SK-N-MC (cell line): ENCODE measurements at regions not wholly inside any gene's neighbourhood (a gene's known extent, or its start where the extent isn't known, plus 50 kb on each side); places are given as distances from the start of the nearest gene placed in this dataset.

Experiments used
- EZH2 ChIP-seq: fragments of 200-600 bp; sonication (generic); IDR thresholded peaks from one replicate; pipeline ENCODE4 v1.6.1; 2017; ENCODE audit warnings: antibody characterized with exemption
- POLR2AphosphoS5 ChIP-seq: IDR thresholded peaks from 2 replicates; pipeline ENCODE4 v1.6.1; 2012; ENCODE audit warnings: mild to moderate bottlenecking, low read depth, low read length, borderline replicate concordance

DNA sequence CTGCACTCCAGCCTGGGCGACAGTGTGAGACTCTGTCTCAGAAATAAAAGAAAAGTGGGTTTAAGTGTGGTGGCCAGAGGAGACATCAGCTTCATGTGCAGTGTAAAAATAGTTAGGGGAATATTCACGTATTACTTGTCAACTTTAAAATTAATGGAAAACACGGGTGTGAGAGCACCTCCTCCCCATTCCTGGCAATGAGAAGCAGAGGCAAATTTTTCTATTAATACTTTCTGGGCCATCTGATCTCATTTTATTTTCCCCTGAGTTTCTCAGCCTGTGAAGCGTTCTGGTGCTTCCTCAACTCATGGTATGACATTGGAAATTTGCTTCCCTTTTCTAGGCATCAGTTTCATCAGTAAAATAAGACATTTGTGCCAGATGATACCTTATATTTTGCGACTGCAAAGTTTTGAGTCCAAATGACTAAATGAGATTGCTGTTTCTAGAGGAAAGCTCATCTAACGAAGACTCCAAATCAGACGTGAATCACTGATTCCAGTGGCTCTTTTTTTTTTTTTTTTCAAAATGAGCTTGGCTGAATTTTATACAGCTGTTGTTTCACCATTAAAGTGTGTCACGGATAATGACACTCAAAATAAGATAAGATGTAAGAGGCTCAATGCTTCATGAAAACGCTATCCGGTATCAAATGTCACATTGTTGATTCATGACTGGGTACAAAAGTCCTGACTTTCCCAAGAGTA, 104.6 kb downstream of the MSX2 start:
- no peak for TF ChIP-seq EZH2
- no peak for TF ChIP-seq POLR2AphosphoS5
